DMS53 treated with DMSO at 0.1 percent for 48 hours (cell line): ENCODE measurements at regions not wholly inside any gene's neighbourhood (a gene's known extent, or its start where the extent isn't known, plus 50 kb on each side); places are given as distances from the start of the nearest gene placed in this dataset.
"Not testable (repeated sequence)": the region's sequence is repeated elsewhere in the genome, so short reads cannot be mapped to it uniquely, and the experiment has no call there.

Source experiments
- DNase-seq: peaks from one replicate; lab custom pipeline; 2025; ENCODE audit not compliant: unreplicated experiment; lab: John Stamatoyannopoulos, UW

GRCh38 chr20:2203436-2203835 lies 92.4 kb upstream of the TGM3 start:
- no peak for DNase-seq

DNA sequence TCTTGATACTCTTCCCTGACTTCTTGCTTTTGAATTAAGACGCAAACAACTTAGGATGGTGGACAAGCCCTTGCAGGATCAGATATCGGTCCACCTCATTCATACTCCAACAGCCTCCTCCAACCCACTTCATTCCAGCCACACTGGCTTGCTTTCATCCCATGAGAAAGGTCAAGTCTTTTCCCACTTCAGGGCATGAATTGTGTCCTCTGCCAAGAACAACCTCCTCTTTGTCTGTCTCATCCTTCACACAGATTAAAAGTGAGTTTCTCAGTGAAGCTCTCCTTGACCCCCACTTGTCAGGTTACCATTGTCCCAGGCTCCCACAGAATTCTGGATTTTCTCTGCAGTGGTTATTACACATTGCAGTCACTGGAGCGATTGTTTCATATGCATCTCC lies 91.8 kb upstream of the TGM3 start:
- DNase-seq: no peak

GRCh38 chr20:2206957-2207769 lies 88.6 kb upstream of the TGM3 start:
- peak; percentile 50 for DNase-seq

DNA sequence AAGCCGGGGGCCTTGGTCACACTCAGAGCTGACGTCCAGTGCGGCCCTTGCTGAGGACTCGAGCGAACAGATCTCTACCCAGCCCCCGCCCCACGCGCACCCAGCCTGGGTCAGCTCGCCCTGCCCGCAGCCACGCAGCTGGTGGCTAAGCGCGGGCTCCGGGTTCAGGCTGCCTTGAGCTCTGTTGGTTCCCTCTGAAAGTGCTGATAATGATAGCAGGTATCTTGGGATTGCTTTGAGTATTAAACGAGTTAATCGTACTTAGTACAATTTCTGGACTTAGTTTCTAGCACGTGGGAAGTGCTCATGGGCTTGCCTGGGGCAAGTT lies 88.1 kb upstream of the TGM3 start:
- peak; percentile 50 for DNase-seq

DNA sequence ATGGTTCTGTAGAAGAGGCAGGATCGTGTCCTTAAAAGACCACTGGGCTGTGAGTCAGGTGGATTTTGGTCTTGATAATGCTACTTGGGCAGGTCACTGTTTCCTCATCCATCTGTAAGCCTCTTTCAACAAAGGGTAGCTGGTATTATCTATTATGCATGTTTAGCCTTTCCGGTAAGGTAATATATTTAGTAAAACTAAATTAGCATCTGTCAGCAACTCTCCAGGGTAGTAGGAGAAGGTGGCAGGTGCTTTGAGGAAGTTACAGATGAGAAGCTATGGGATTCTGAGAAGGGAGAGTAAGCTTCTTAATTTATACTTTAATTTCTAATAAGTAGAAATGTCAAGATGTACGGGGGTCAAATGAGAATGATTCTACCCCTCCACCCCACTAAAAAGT lies 86.9 kb upstream of the TGM3 start:
- DNase-seq: no peak

- no peak for DNase-seq
Observed at GRCh38 chr20:2210646-2211552, 84.9 kb upstream of the TGM3 start.

- no peak for DNase-seq
Observed at GRCh38 chr20:2212456-2213015, 83.3 kb upstream of the TGM3 start.

- DNase-seq: no peak
Observed at GRCh38 chr20:2213401-2213800, 82.4 kb upstream of the TGM3 start.

DNA sequence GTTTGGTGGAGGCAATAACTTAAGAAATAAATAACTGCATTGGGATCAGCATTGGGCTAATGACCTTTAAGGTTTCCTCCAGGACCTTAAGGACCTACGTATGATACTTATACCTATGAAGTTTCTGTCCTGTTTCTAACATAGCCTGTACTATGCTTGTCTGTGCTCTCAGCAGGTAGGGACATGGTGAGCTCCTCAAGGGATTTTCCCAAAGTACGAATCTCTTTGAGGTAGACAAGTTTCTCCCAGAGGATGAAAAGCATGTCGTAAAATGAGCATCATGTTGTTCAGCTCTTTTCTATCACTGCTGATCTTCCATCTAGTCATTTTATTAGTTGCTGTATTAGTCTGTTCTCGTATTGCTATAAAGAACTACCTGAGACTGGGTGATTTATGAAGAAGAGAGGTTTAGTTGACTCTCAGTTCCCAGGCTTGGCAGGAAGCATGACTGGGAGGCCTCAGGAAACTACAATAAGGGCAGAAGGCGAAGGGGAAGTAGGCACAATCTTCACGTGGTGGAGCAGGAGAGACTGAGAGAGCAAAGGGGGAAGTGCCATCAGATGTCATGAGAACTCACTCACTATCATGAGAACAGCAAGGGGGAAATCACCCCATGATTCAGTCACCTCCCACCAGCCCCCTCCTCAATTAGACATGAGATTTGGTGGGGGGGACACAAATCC lies 77.8 kb upstream of the TGM3 start:
- no peak for DNase-seq

GRCh38 chr20:2219481-2220006 lies 76.3 kb upstream of the TGM3 start:
- no peak for DNase-seq

DNA sequence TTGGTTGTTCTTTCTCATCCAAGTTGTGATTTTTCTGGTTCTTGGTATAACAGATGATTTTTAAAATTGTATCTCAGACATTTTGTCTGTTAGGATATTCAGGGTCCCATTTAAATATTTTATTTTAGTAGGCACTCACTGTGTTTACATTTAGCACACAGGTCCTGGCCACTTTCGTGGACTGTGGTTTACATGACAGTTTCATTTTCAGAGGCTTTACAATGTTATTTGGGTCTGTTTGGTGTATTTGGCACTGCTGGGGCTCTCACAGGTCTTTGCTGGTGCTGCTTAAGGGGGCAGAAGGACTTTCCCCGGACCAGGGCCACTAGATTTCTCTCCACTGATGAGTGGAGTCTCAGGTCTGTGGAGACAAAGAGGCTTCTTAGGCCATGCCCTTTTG lies 75.5 kb upstream of the TGM3 start:
- DNase-seq: no peak

- no peak for DNase-seq
Observed at GRCh38 chr20:2221921-2222320, 73.9 kb upstream of the TGM3 start.

- DNase-seq: no peak
Observed at GRCh38 chr20:2223558-2224367, 72.0 kb upstream of the TGM3 start.

- DNase-seq: no peak
Observed at GRCh38 chr20:2224368-2224639, 71.5 kb upstream of the TGM3 start.

DNA sequence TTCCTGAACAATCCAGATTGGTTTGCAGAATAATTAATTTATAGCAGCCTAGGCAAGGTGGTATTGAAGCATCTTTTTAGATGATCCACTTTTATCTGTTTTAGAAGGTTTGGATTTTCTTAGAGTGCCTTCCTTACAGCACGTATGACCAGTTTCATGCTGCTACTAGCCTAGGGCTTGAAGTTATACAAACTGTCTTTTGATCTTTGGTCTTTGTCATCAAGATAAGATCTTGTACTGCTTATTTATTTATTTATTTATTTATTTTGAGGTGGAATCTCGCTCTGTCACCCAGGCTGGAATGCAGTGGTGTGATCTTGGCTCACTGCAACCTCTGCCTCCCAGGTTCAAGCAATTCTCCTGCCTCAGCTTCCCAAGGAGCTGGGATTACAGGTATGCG lies 68.5 kb upstream of the TGM3 start:
- DNase-seq: not testable (repeated sequence)

GRCh38 chr20:2227861-2228260 lies 67.9 kb upstream of the TGM3 start:
- no peak for DNase-seq

DNA sequence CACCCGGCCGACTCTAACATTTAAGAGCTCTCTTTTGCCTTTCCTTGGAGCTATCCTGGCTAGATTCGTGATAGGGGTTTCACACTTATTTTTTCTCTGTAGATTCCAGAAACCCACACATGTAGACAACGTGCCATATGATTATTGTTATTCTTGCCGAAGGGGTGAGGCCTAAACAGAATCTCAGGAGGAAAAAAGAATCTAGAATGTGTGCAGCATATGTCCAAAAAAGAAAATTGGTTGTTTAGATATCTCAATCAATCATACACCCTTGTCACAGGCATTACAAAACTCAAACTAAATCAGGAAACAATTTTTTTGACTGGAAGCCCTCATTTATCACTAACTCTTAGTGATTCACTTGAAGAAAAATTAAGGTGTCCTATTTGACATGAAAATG lies 66.9 kb upstream of the TGM3 start:
- DNase-seq: no peak

DNA sequence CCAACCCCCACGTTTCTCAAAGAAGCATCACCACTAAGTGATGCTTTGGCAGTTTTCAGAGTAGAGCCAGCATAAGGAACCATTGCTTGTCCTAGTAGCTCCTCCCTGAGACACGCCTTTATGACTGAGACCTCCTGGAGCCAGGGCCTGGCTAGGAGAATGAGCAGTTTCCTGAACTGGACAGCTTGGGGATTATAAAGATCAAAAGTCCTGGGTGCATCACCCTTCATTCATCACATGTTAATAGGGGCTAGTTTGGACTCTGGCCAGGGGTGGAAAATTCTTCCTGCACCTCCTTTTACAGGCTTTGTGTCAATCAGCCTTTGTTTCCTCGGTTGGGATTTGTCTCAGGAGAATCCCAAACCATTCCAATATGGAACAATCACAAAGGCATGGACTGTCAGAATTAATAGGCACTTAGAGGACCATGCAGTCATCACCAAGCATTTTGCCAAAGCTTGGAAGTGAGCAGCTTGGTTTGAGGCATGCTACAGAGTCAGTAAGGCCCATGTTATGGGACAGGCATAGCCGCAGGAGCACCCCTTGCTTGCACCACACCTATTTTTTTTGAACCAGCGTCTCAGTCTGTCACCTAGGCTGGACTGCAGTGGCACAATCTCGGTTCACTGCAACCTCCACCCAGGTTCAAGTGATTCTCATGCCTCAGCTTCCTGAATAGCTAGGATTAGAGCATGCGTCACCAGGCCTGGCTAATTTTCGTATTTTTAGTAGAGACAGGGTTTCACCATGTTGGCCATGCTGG lies 64.9 kb upstream of the TGM3 start:
- DNase-seq: no peak

GRCh38 chr20:2231701-2232100 lies 64.1 kb upstream of the TGM3 start:
- no peak for DNase-seq
